MCF 10A (cell line): ENCODE measurements at regions not wholly inside any gene's neighbourhood (a gene's known extent, or its start where the extent isn't known, plus 50 kb on each side); places are given as distances from the start of the nearest gene placed in this dataset.

ENCODE experiments used
- BruUV-seq: library from RNA; stranded (reverse); fragments of 400-500 nt; replicated peaks from 2 replicates; lab custom pipeline; 2021; lab: Mats Ljungman, UMichigan
- CTCF ChIA-PET: fragments of 300-600 bp; sonication (Branson Sonifier 250); formaldehyde crosslinking; extraction: SDS; loops from one replicate; lab custom pipeline; 2021; ENCODE audit warnings: antibody characterized with exemption, inconsistent platforms; lab: Yijun Ruan, JAX
- POLR2A ChIA-PET: fragments of 300-600, 350-650 bp; sonication (Branson Sonifier 250); formaldehyde crosslinking; extraction: SDS; loops from one replicate; lab custom pipeline; 2020; ENCODE audit warnings: antibody characterized with exemption, inconsistent platforms; lab: Yijun Ruan, JAX
- DNase-seq: peaks from one replicate; pipeline ENCODE4 v3.0.0-alpha.2; 2018; ENCODE audit not compliant: unreplicated experiment
- H3K27ac Mint-ChIP-seq: one replicate; pipeline ENCODE4 v1.8.0; 2022; ENCODE audit warnings: mild to moderate bottlenecking, low read depth, mixed read lengths; ENCODE audit not compliant: unreplicated experiment
- H3K27me3 Mint-ChIP-seq: one replicate; pipeline ENCODE4 v1.8.0; 2022; ENCODE audit warnings: mixed read lengths; ENCODE audit not compliant: insufficient read depth, unreplicated experiment
- H3K36me3 Mint-ChIP-seq: one replicate; pipeline ENCODE4 v1.8.0; 2022; ENCODE audit warnings: mild to moderate bottlenecking, moderate library complexity, mixed read lengths; ENCODE audit not compliant: insufficient read depth, unreplicated experiment
- H3K4me1 Mint-ChIP-seq: one replicate; pipeline ENCODE4 v1.8.0; 2022; ENCODE audit warnings: mixed read lengths; ENCODE audit not compliant: insufficient read depth, unreplicated experiment
- H3K4me3 Mint-ChIP-seq: one replicate; pipeline ENCODE4 v1.8.0; 2022; ENCODE audit warnings: mild to moderate bottlenecking, moderate library complexity, mixed read lengths; ENCODE audit not compliant: unreplicated experiment
- H3K9me3 Mint-ChIP-seq: one replicate; pipeline ENCODE4 v1.8.0; 2022; ENCODE audit warnings: mixed read lengths; ENCODE audit not compliant: unreplicated experiment
- intact Hi-C: fragments of 100-400 bp; cut with micrococcal nuclease; formaldehyde crosslinking; loops from 2 replicates; pipeline ENCODE4 v1.14.1; 2022
- TF ChIP-seq, protein P1 (sequence below): fragments of 200-600 bp; IDR thresholded peaks from one replicate; pipeline ENCODE4 v1.8.0; 2022; ENCODE audit warnings: antibody characterized with exemption, mild to moderate bottlenecking; ENCODE audit not compliant: unreplicated experiment

DNA sequence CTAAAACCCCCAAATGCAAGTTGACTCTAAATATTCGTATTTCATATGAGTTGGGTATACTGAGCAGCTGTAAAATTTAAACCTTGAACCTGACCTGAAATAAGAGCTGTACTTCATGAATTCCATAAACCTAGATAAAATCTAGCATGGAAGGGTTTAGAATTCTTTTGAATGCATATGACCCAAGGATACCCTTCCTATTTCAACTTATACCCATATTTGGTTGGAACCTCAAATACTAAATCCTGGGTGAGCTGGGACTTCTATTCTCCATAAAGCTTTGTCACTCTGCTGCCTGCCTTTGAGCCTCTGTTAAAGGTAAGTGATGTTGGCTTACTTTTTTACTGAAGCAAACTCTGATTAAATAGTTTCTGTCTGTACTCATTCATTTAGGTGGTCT is 994.6 kb downstream of the SUCLG1 start:
- ChIA-PET CTCF (interaction anchor here (1.0 kb wide), 1 partner anchor 278 kb away, joined by 3 read pairs; no protein-coding TSS in a partner anchor), POLR2A (no interaction called here)
- intact Hi-C loops = no loop called here
- H3K27me3 Mint-ChIP-seq = no peaks in the 10 kb centered on the region
- DNase-seq = no peak
- peaks cover 16% of the 10 kb centered on the region for H3K9me3 Mint-ChIP-seq
- no peak overlapping the region for H3K27ac Mint-ChIP-seq
- H3K36me3 Mint-ChIP-seq = no peaks in the 10 kb centered on the region
- TF ChIP-seq, protein P1, sequence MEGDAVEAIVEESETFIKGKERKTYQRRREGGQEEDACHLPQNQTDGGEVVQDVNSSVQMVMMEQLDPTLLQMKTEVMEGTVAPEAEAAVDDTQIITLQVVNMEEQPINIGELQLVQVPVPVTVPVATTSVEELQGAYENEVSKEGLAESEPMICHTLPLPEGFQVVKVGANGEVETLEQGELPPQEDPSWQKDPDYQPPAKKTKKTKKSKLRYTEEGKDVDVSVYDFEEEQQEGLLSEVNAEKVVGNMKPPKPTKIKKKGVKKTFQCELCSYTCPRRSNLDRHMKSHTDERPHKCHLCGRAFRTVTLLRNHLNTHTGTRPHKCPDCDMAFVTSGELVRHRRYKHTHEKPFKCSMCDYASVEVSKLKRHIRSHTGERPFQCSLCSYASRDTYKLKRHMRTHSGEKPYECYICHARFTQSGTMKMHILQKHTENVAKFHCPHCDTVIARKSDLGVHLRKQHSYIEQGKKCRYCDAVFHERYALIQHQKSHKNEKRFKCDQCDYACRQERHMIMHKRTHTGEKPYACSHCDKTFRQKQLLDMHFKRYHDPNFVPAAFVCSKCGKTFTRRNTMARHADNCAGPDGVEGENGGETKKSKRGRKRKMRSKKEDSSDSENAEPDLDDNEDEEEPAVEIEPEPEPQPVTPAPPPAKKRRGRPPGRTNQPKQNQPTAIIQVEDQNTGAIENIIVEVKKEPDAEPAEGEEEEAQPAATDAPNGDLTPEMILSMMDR = no peak
- H3K4me3 Mint-ChIP-seq = no peak overlapping the region
- H3K4me1 Mint-ChIP-seq = no peaks in the 10 kb centered on the region
- BruUV-seq = no TSS peak

DNA sequence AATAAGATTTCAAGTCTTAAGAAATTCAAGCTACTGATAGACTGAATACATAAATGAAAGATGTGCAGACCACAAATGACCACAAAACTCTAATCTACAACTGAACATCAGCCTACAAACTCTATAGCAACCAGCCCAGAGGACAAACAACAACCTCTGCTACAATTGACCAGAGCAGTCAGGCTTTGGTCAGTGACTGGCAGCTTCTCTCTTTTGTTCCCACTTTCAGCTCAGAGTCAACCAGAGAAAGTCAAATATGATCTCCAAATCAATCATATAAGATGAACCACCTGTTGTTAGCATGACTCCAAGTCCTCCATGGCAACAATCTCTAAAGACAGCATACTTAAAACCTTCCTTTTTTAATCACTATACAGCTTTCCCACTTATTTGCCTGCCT is 996.2 kb downstream of the SUCLG1 start:
- DNase-seq = no peak
- Mint-ChIP-seq H3K4me3 (no peak overlapping the region), H3K27me3 (no peaks in the 10 kb centered on the region), H3K4me1 (no peaks in the 10 kb centered on the region), H3K36me3 (no peaks in the 10 kb centered on the region), H3K9me3 (peaks cover 9% of the 10 kb centered on the region), H3K27ac (no peak overlapping the region)
- ChIA-PET POLR2A (interaction anchor here (0.7 to 0.8 kb wide), 2 partner anchors 11 to 821 kb away, joined by 3 read pairs; no protein-coding TSS in a partner anchor), CTCF (interaction anchor here (0.5 kb wide), 1 partner anchor 100 kb away, joined by 3 read pairs; no protein-coding TSS in a partner anchor)
- no TSS peak for BruUV-seq
- intact Hi-C loops = no loop called here
- TF ChIP-seq, protein P1 = no peak

DNA sequence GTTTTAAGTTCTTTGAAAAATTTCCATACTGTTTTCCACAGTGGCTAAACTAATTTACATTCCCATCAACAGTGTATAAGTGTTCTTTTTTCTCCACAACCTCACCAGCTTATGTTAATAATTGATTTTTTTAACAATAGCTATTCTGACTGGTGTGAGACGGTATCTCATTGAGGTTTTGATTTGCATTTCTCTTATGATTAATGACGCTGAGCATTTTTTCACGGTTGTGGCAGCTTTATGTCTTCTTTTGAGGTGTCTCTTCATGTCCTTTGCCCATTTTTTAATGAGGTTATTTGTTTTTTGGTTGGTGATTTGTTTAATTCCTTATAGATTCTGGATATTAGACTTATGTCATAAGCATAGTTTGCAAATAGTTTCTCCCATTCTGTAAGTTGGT is 997.9 kb downstream of the SUCLG1 start:
- ChIA-PET POLR2A (no interaction called here), CTCF (no interaction called here)
- no peaks in the 10 kb centered on the region for H3K27me3 Mint-ChIP-seq
- BruUV-seq = no TSS peak
- no peaks in the 10 kb centered on the region for H3K4me1 Mint-ChIP-seq
- TF ChIP-seq, protein P1 = no peak
- H3K36me3 Mint-ChIP-seq = no peaks in the 10 kb centered on the region
- intact Hi-C loops = no loop called here
- H3K9me3 Mint-ChIP-seq = no peaks in the 10 kb centered on the region
- no peak for DNase-seq
- H3K27ac Mint-ChIP-seq = no peak overlapping the region
- no peak overlapping the region for H3K4me3 Mint-ChIP-seq

DNA sequence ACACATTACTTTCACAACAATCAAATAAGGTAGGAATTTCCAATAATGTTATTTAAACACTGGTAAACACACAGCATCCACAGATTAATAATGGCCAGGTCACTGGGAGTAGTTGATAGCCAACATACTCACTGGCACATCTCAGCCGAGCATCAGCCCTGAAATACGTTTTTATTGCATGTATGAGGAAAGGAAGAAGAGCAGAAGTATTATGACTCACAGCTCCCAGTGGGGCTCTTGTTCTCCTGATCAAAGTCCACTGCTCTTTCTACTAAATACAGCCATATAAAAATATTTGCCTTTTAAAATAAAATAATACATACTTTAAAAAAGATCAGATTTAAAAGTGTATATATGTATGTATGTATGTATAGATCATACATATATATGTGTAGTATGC is 999.6 kb downstream of the SUCLG1 start:
- ChIA-PET CTCF (no interaction called here), POLR2A (interaction anchor here (0.6 kb wide), 1 partner anchor 977 kb away, joined by 3 read pairs; no protein-coding TSS in a partner anchor)
- intact Hi-C loops = no loop called here
- Mint-ChIP-seq H3K4me3 (no peak overlapping the region), H3K4me1 (no peaks in the 10 kb centered on the region), H3K27me3 (no peaks in the 10 kb centered on the region), H3K9me3 (no peaks in the 10 kb centered on the region), H3K36me3 (no peaks in the 10 kb centered on the region), H3K27ac (no peak overlapping the region)
- TF ChIP-seq, protein P1 = no peak
- peak; percentile 30 for DNase-seq
- BruUV-seq = no TSS peak
